ENCODE measurements at regions not wholly inside any gene's neighbourhood (a gene's known extent, or its start where the extent isn't known, plus 50 kb on each side); places are given as distances from the start of the nearest gene placed in this dataset.

- Histone ChIP-seq H3K4me1 (no peaks in the 10 kb centered on the region), H3K9me3 (peaks cover 0 to 28% (median 2%) of the 10 kb centered on the region in 4 donors), H3K4me3 (no peak overlapping the region), H3K36me3 (no peaks in the 10 kb centered on the region), H3K27ac (no peak overlapping the region), H3K27me3 (no peaks in the 10 kb centered on the region)
- 72 to 75% methylated on average over 5 of the region's 5 CpGs for WGBS, 2 donors
- TF ChIP-seq EP300 (IDR thresholded peaks at IDR 0.05) (no peak), POLR2A (IDR thresholded peaks at IDR 0.05) (no peak), CTCF (IDR thresholded peaks at IDR 0.05) (no peak)
- DNase-seq (ENCODE audit: low spot score in 2 of 2): no peak
These were observed 194.3 kb downstream of the NR2F2 start for GRCh38 chr15:96524676-96525417.

GRCh38 chr15:96535148-96535547 lies 204.6 kb downstream of the NR2F2 start:
- H3K9me3 ChIP-seq: no peaks in the 10 kb centered on the region
- H3K4me3 ChIP-seq: no peak overlapping the region
- H3K27ac ChIP-seq: no peak overlapping the region
- TF ChIP-seq EP300 (IDR thresholded peaks at IDR 0.05) (no peak), POLR2A (IDR thresholded peaks at IDR 0.05) (no peak), CTCF (IDR thresholded peaks at IDR 0.05) (no peak)
- no peak for DNase-seq (ENCODE audit: low spot score in 2 of 2)
- no peaks in the 10 kb centered on the region for H3K36me3 ChIP-seq
- no peaks in the 10 kb centered on the region for H3K4me1 ChIP-seq
- WGBS, 2 donors: 88 to 92% methylated on average over 4 of the region's 4 CpGs
- no peaks in the 10 kb centered on the region for H3K27me3 ChIP-seq

DNA sequence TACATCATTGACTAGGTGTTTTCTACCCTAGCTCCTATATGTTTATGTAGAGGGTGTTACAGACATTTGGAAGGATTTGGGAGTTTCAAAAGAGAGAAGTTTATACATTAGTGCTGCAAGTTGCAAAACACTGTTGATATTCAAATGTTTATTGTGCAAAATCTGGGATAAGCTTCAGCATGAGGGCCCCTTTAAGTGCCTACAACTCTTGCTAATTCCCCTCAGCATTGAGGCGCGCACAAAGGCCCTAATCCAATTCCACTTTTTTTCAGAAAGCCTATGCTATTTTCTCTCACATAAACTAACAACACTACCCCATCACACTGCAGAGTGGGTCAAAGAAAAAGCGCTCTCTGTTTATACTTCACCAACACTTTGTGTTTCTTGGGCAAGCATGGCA lies 208.0 kb downstream of the NR2F2 start:
- Histone ChIP-seq H3K4me3 (no peak overlapping the region), H3K36me3 (no peaks in the 10 kb centered on the region), H3K9me3 (no peaks in the 10 kb centered on the region), H3K27me3 (no peaks in the 10 kb centered on the region), H3K27ac (no peak overlapping the region), H3K4me1 (no peaks in the 10 kb centered on the region)
- no peak for DNase-seq (ENCODE audit: low spot score in 2 of 2)
- TF ChIP-seq EP300 (IDR thresholded peaks at IDR 0.05): no peak
- no peak for TF ChIP-seq CTCF (IDR thresholded peaks at IDR 0.05)
- no peak for TF ChIP-seq POLR2A (IDR thresholded peaks at IDR 0.05)
- WGBS, 2 donors: 75 to 81% methylated on average over 3 of the region's 3 CpGs

GRCh38 chr15:96540283-96540682 lies 209.8 kb downstream of the NR2F2 start:
- no peaks in the 10 kb centered on the region for H3K27me3 ChIP-seq
- H3K4me3 ChIP-seq: no peak overlapping the region
- H3K9me3 ChIP-seq: no peaks in the 10 kb centered on the region
- 92 to 95% methylated on average over 7 of the region's 7 CpGs for WGBS, 2 donors
- DNase-seq (ENCODE audit: low spot score in 2 of 2): no peak
- no peaks in the 10 kb centered on the region for H3K4me1 ChIP-seq
- TF ChIP-seq EP300 (IDR thresholded peaks at IDR 0.05): no peak
- TF ChIP-seq CTCF (IDR thresholded peaks at IDR 0.05): no peak
- no peak for TF ChIP-seq POLR2A (IDR thresholded peaks at IDR 0.05)
- no peak overlapping the region for H3K27ac ChIP-seq
- no peaks in the 10 kb centered on the region for H3K36me3 ChIP-seq

- H3K27ac ChIP-seq: no peak overlapping the region
- no peak overlapping the region for H3K4me3 ChIP-seq
- no peak for DNase-seq (ENCODE audit: low spot score in 2 of 2)
- H3K27me3 ChIP-seq: no peaks in the 10 kb centered on the region
- no peaks in the 10 kb centered on the region for H3K36me3 ChIP-seq
- TF ChIP-seq EP300 (IDR thresholded peaks at IDR 0.05): no peak
- TF ChIP-seq POLR2A (IDR thresholded peaks at IDR 0.05): no peak
- no peak for TF ChIP-seq CTCF (IDR thresholded peaks at IDR 0.05)
- WGBS, 2 donors: 93 to 99% methylated on average over 4 of the region's 4 CpGs
- no peaks in the 10 kb centered on the region for H3K9me3 ChIP-seq
- H3K4me1 ChIP-seq: no peaks in the 10 kb centered on the region
These were observed 211.8 kb downstream of the NR2F2 start for GRCh38 chr15:96542130-96542770.

Data from tibial nerve (tissue), 4 donors.